ENCODE measurements at regions not wholly inside any gene's neighbourhood (a gene's known extent, or its start where the extent isn't known, plus 50 kb on each side); places are given as distances from the start of the nearest gene placed in this dataset.

- Histone ChIP-seq H3K9me2 (no peaks in the 10 kb centered on the region), H3K4me1 (ENCODE audit: control insufficient read depth in 1 of 2, insufficient read depth in 2 of 2, low read depth in 1 of 2, low read length in 1 of 2) (no peaks in the 10 kb centered on the region), H2AFZ (ENCODE audit: low read depth) (no peak overlapping the region), H3K9ac (no peak overlapping the region), H3K9me3 (no peaks in the 10 kb centered on the region), H3K79me2 (ENCODE audit: insufficient read depth) (no peaks in the 10 kb centered on the region), H3K27ac (ENCODE audit: low read depth in 2 of 2, low read length in 1 of 2) (no peak overlapping the region), H3K4me2 (no peak overlapping the region), H3K36me3 (replicated peaks in 1 of 2; ENCODE audit: control insufficient read depth in 1 of 2, insufficient read depth in 2 of 2, low read length in 1 of 2) (no peaks in the 10 kb centered on the region), H3F3A (replicated peaks; ENCODE audit: insufficient read depth) (no peaks in the 10 kb centered on the region), H3K27me3 (ENCODE audit: insufficient read depth) (no peaks in the 10 kb centered on the region; the same call in 1 of the 2 replicates), H4K20me1 (ENCODE audit: insufficient read depth) (no peaks in the 10 kb centered on the region), H3K4me3 (ENCODE audit: low read depth in 2 of 2, low read length in 1 of 2) (no peak overlapping the region)
- no peak for DNase-seq
- CTCF ChIA-PET, result interaction anchor here (1.2 kb wide), 1 partner anchor 18 kb away, joined by 4 read pairs; no protein-coding TSS in a partner anchor
- 76% methylated on average over 7 of the region's 7 CpGs for WGBS (ENCODE audit: low lambda C conversion rate)
- POLR2A ChIA-PET, result no interaction called here
- TF ChIP-seq NRF1 (IDR thresholded peaks at IDR 0.05; ENCODE audit: low read depth, low read length) (no peak), MAX (IDR thresholded peaks at IDR 0.05; ENCODE audit: low read depth) (no peak), TEAD4 (IDR thresholded peaks at IDR 0.05; ENCODE audit: borderline replicate concordance, insufficient read depth) (no peak), RFX5 (IDR thresholded peaks at IDR 0.05; ENCODE audit: low read length) (no peak)
Measured at GRCh38 chr7:132703742-132704141, 127.5 kb upstream of the PLXNA4 start.

GRCh38 chr7:132697003-132697402, 120.7 kb upstream of the PLXNA4 start:
- DNase-seq, result no peak
- Histone ChIP-seq H3K27me3 (ENCODE audit: insufficient read depth) (no peaks in the 10 kb centered on the region; the same call in 1 of the 2 replicates), H3K4me2 (no peak overlapping the region), H3K9me2 (no peaks in the 10 kb centered on the region), H3K36me3 (replicated peaks in 1 of 2; ENCODE audit: control insufficient read depth in 1 of 2, insufficient read depth in 2 of 2, low read length in 1 of 2) (no peaks in the 10 kb centered on the region), H3F3A (replicated peaks; ENCODE audit: insufficient read depth) (no peaks in the 10 kb centered on the region), H3K4me3 (ENCODE audit: low read depth in 2 of 2, low read length in 1 of 2) (no peak overlapping the region), H3K4me1 (ENCODE audit: control insufficient read depth in 1 of 2, insufficient read depth in 2 of 2, low read depth in 1 of 2, low read length in 1 of 2) (no peaks in the 10 kb centered on the region), H3K9me3 (no peaks in the 10 kb centered on the region), H3K9ac (no peak overlapping the region), H2AFZ (ENCODE audit: low read depth) (no peak overlapping the region), H3K79me2 (ENCODE audit: insufficient read depth) (no peaks in the 10 kb centered on the region), H3K27ac (ENCODE audit: low read depth in 2 of 2, low read length in 1 of 2) (no peak overlapping the region), H4K20me1 (ENCODE audit: insufficient read depth) (no peaks in the 10 kb centered on the region)
- ChIA-PET CTCF (interaction anchor here (1.0 kb wide), 1 partner anchor 14 kb away, joined by 3 read pairs; no protein-coding TSS in a partner anchor), POLR2A (no interaction called here)
- 69% methylated on average over 4 of the region's 4 CpGs for WGBS (ENCODE audit: low lambda C conversion rate)
- no peak for TF ChIP-seq TEAD4 (IDR thresholded peaks at IDR 0.05; ENCODE audit: borderline replicate concordance, insufficient read depth)
- no peak for TF ChIP-seq MXI1 (IDR thresholded peaks at IDR 0.05; ENCODE audit: low read depth, low read length)
- no peak for TF ChIP-seq IRF3 (IDR thresholded peaks at IDR 0.05; ENCODE audit: low read depth, low read length)
- TF ChIP-seq CHD2 (IDR thresholded peaks at IDR 0.05; ENCODE audit: low read length, partially characterized antibody), result no peak
- no peak for TF ChIP-seq RCOR1 (IDR thresholded peaks at IDR 0.05; ENCODE audit: low read length)
- no peak for TF ChIP-seq EZH2phosphoT487 (IDR thresholded peaks at IDR 0.05; ENCODE audit: borderline replicate concordance, low read depth)
- no peak for TF ChIP-seq SIN3A (IDR thresholded peaks at IDR 0.05; ENCODE audit: borderline replicate concordance, low read depth, low read length)
- TF ChIP-seq USF2 (IDR thresholded peaks at IDR 0.05; ENCODE audit: borderline replicate concordance, low read depth, low read length), result no peak
- no peak for TF ChIP-seq FOXM1 (IDR thresholded peaks at IDR 0.05; ENCODE audit: low read depth)
- no peak for TF ChIP-seq FOSL2 (IDR thresholded peaks at IDR 0.05; ENCODE audit: borderline replicate concordance, low read depth)
- no peak for TF ChIP-seq CTCF (IDR thresholded peaks at IDR 0.05)
- TF ChIP-seq MEF2A (IDR thresholded peaks at IDR 0.05; ENCODE audit: borderline replicate concordance, low read depth), result no peak
- TF ChIP-seq NFIC (IDR thresholded peaks at IDR 0.05; ENCODE audit: borderline replicate concordance), result no peak
- no peak for TF ChIP-seq RFX5 (IDR thresholded peaks at IDR 0.05; ENCODE audit: low read length)
- no peak for TF ChIP-seq RXRA (IDR thresholded peaks at IDR 0.05; ENCODE audit: borderline replicate concordance, low read depth)
- no peak for TF ChIP-seq TAF1 (IDR thresholded peaks at IDR 0.05; ENCODE audit: borderline replicate concordance, low read depth, low read length)
- no peak for TF ChIP-seq PBX3 (IDR thresholded peaks at IDR 0.05)
- no peak for TF ChIP-seq SMC3 (IDR thresholded peaks at IDR 0.05; ENCODE audit: low read depth, low read length)
